NCI-H146 (cell line): ENCODE measurements at regions not wholly inside any gene's neighbourhood (a gene's known extent, or its start where the extent isn't known, plus 50 kb on each side); places are given as distances from the start of the nearest gene placed in this dataset.
"Not testable (repeated sequence)": the region's sequence is repeated elsewhere in the genome, so short reads cannot be mapped to it uniquely, and the experiment has no call there.

Source experiments
- DNase-seq: peaks from one replicate; lab custom pipeline; 2025; lab: John Stamatoyannopoulos, UW

DNA sequence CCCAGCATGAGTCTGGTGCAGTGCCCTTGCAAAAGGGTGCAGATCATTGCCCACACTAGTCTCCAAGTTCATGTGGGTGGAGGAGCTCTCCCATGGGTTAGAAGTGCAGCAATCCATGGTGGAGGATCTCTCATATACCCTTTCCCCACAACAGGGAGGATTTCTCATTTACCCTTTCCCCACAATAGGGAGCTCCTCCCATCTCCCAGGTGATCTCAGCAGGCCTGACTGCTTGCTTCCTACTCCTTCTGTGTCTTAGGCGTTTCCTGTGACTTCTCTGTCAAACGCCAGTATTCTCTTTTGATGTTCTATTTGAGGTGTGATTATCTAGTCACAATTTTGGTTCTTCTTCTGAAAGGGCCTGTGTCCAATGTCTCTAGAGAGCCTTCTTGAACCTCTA is 133.8 kb upstream of the RFX3 start:
- no peak for DNase-seq

DNA sequence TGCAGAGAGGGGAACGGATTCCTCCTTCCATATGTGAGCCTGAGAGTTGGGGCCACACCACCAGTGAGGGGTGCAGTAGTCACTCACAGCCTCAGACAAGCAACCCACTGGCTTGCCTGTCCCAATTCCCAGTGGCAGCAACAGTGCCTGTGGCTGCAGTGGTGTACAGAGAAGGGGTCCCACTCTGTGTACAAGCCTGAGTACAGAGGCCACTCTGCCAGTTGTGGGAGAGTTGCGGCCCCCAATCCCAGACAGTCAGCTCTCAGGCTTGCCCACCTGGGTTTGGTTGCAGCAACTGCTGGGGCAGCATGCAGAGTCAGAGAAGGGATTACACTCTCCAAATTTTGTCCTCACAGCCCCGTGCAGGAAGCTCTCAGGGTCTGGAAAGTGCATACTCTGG is 133.2 kb upstream of the RFX3 start:
- no peak for DNase-seq

DNA sequence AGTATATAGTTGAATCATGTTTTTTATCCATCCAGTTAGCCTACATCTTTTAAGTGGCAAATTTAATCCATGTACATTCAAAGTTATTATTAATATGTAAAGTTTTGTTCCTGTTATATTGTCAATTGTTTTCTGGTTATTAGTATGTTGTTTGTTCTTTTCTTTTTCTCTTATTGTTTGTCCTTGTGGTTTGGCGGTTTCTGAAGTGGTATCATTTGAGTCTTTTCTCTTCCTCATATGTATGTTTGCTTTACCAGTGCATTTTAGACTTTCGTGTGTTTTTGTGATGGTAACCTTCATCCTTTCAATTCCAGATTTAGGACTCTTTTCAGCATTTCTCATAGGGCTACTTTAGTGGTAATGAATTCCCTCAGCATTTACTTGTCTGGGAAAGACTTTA is 130.4 kb upstream of the RFX3 start:
- no peak for DNase-seq

DNA sequence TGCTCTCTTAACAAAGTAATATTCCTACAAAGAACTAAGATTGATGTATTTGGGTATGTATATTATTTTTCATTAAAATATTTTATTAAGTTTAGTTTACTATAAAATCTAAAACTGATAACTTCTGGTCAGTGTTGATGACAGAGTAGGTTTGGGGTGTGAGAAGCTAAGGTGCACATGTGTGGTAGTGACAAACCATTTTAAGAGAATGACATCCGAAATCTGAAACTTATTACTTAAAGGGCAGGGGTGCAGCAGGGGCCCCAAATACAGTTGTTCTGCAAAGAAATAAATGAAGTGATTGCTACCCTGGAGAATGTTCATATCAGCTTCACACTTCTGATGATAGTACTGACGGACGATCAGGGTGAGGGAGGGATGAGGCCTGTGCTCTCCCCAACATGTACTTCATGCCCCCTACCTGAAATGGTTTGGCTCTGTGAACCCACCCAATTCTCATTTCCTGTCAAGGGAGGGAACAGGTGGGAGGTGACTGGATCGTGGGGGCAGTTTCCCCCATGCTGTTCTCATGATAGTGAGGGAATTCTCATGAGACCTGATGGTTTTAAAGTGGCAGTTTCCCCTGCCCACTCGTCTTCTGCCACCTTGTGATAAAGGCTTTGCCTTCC is 125.3 kb upstream of the RFX3 start:
- no peak for DNase-seq

DNA sequence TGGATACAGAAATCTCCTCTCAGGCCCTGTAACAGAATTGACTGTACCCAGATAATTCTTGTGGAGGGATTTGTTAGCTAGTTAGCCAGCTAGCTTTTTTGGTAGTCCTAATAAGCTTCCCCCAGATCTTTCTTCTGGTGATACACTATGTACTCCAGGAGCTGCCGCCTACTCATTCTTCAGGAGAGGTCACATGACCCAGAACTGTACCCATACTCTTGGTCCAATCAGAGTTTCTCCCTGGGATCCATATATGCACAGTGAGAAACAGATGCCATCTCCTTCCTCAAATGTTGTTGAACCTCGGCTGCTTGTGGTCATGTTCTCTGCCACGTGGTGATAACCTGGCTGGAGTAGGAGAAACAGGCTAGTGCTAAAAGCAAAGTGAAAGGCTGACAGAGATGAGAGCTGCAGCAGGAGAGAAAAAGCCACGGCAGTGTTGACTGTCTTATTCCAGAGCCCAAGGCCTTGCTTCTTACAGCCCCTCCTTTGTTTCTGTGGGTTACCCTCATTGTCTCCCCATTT is 123.0 kb upstream of the RFX3 start:
- no peak for DNase-seq

DNA sequence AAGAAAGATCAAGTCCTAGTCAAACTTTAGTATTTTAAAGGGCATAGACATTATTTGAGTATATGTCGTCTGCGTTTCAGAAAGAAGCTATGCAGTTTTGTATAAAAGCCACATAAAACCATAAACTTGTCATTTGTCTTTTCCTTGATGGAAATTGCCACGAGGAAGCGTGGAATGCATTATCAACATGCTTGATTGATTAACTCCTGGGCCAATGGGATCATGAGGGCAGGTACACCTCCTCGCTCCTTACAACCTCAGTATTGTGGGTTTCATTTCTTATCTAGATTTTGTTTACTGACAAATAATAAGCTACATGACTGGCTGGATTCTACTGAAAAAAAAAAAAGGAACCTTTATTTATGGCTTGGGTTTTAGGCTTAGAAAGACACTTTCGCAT is 122.5 kb upstream of the RFX3 start:
- DNase-seq, result no peak

DNA sequence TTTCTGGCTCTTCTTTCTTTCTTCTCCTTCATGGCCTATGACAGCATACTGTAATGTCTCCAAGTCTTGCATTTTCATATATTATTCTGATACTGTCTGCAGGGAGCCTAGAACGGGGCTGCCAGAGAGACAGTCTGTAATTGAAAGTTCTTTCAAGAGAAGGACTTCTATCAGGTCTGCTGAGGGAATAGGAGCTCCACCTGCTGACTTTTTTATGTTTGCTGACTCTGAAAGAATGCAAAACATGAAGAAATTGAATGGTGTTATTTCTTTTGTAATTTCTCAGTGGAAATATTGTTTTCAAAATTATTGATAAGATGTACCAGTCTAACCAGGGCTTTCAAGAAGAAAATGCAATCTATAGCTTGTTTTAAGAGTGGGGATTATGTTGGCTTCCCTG is 121.9 kb upstream of the RFX3 start:
- no peak for DNase-seq

DNA sequence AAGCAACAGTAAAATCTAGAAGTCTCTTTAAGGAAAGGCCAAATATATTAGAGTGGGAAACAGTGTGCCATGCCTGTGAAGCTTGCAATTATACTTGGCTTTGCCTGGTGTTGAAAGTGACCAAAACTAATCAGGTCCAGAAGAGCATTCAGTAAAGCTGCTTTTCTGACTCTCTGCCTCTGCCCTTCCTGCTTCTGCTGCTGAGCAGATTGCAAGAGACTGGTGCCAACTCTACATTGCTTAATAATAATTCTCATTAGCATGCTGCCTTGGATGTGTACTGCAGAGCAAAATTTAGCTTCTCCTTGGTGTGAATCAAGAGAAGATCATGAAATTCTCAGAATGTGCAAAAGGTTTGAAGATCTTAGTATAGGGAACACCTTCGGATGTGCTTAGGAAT is 120.4 kb upstream of the RFX3 start:
- no peak for DNase-seq

DNA sequence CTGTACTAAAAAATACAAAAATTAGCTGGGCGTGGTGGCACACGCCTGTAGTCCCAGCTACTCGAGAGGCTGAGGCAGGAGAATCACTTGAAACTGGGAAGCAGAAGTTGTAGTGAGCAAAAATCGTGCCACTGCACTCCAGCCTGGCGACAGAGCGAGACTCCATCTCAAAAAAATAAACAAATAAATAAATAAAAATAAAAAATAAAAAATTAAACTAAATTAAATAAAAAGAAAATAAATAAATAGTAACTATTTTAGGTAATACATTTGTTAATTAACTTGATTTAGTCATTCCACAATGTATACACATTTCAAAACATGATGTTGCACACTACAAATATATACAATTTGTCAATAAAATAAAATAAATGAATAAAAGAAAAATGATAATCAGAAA is 116.3 kb upstream of the RFX3 start:
- not testable (repeated sequence) for DNase-seq

DNA sequence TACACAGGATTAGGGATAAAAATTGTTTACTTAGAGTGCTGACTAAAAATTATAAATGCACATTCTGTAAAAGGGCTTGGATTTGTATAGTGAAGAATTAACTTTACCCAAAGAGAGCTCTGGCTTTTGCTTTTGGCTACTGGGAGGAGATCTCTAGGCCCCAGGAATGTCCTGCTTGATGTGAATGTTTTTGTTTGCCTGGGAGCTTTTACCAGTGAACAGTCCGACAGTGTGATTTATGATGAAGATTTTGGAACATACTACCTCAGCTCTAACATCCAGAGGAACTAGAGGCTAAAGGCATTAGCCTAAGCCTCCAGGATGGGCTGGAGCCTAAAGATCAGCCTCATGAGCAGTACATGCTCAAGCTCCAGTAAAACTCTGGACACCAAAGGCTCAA is 103.7 kb upstream of the RFX3 start:
- no peak for DNase-seq

DNA sequence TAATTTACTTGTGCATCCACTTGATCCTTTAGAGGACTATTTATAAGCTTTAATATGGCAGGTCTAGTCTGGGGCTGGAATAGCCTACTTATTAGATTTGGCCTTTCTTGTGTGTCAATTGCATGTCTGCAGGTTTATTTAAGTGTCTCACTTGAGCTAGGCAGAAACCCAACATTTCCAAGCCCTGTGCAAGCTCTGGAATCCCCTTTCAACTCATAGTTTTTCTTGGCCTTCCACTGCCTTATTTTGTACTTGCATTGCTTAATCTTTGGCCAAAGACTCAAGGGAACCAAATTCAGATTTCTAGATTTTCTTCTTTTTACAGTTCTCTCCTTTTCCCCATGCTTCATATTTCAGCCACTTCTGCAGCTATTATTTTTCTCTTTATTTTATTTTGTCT is 102.4 kb upstream of the RFX3 start:
- no peak for DNase-seq

DNA sequence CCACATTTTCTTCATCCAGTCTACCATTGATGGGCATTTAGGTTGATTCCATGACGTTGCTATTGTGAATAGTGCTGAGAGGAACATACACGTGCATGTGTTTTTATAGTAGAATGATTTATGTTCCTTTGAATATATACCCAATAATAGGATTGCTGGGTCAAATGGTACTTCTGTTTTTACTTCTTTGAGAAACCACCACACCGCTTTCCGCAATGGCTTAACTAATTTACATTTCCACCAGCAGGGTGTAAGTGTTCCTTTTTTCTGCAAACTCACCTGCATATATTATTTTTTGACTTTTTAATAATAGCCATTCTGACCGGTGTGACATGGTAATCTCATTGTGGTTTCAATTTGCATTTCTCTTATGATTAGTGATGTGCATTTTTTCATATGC is 82.2 kb upstream of the RFX3 start:
- DNase-seq, result no peak

DNA sequence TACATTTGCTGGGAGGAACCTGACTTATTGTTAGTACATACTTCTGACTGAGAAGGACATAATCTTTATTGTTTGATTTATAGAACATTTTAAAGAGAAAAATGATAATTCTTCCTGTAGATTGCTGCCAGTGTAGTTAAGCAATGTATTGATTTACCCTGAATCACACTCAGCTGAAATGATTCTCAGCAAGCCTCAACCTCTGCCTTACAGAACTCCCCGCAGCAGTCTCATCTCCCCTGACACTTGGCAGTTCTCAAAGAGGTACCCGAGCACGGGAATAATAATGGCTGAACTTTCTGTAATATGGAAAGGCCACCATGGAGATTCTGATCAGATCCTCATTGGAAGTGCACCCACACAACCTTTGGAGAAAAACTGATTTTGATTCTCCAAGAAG is 74.9 kb upstream of the RFX3 start:
- DNase-seq, result no peak

DNA sequence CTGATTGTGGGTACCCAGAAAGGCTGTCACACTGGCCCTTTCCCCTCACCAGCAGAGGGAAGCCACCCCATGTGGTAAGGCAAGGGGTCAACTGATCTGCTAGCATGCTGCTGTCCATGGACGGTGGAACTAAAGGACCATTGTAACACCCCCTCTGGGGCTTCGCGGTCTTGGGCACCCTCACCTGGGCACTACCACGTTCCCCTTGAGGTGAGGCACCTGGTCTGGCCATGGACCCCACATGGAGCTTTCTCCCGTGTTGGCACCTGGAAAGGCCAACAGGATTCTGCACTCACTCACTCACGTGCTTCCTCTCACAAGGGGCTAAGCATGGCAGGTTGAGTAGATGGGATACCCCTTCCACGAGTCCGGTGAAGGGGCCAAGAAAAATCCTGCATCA is 72.0 kb upstream of the RFX3 start:
- no peak for DNase-seq

DNA sequence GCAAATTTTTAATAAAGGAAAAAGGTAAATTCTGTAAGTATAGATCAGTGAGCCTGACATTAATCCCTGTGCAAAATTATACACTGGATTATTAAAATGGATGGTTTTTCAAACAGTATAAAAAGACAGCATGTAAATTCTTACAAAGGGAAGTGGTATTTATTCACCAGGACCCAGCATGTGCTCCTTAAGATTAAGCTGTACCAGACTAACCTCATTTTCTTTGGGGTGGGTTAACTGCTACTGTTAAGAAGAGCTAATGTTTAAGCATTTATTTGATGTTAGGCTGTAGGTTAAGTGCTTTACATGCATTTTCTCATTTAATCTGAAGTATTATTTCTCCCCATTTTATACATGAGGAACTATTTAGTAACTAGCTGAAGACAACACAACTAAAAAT is 60.3 kb upstream of the RFX3 start:
- DNase-seq, result no peak

DNA sequence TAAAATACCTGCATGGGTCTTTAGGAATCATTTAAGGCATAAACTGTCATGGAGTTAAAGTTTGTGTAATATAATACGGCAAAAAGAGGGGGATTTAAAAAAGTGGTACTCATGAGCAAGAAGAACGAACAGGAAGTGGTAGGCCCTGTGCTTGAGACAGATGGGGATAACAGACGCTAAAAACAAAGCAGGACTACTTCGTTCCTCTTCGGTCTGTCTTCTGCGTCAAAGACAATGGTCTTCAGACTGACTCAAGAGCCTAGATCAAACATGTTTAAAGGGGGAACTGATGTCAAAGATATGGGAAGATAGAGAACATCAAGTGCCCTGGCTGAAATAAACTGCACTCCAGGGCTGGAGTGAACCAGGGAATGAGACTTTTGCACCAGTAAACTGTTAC is 59.8 kb upstream of the RFX3 start:
- no peak for DNase-seq

DNA sequence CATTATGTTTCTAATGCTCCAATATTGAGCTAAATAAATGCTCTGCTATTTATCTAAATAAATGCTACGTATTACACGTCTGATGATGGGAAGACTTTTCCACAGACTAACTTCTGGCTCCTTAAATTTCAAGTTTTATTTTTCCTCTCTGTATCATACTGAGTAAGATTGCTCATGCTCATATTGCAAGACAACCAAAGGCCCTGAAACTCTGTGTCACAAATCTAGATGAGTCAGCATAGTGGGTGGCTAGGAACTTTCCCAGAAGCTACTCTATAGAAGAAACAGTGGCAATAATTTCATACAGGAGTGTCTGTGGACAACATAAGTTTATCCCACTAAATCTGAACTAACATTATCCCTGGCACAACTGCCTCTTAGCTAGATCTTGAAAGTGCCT is 53.0 kb upstream of the RFX3 start:
- no peak for DNase-seq

DNA sequence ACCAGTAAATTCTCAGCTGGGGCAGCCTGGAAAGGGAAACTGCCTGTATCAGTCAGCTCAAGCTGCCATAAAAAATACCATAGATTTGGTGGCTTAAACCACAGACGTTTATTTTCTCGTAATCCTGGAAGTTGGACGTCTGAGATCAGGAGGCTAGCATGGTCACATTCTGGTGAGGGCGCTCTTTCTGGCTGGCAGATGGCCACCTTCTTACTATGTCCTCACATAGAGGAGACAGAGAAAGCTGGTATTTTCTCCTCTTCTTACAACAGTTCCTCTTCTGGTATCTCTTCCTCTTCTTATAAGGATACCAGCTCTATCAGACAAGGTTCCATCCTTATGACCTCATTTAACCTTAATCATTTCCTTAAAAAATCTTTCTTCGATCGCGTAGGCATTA is 50.5 kb upstream of the RFX3 start:
- DNase-seq, result no peak

DNA sequence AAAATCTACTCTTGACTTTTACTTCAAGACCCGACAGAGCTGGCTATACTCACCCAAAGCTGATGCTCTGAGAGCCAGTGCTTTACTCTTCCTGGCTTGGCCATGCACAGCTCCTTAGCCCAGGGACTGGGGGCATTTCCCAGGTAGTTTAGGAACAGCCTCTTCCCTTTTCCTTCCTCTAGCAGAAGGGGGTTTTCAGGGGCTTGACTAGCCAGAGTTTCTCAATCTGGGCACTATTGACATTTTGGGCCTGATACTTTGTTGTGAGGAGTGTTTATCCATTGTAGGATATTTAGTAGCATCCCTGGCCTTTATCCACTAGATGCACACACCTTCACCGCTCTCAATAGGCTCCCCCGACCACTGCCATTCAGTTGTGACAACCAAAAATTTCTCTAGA is 50.0 kb upstream of the RFX3 start:
- no peak for DNase-seq
